Glutamatergic neuron (in vitro differentiated cells): ENCODE measurements at regions not wholly inside any gene's neighbourhood (a gene's known extent, or its start where the extent isn't known, plus 50 kb on each side); places are given as distances from the start of the nearest gene placed in this dataset.

ENCODE experiments used
- DNase-seq: peaks from one replicate; pipeline ENCODE4 v3.0.0; 2022
- H3K27ac Mint-ChIP-seq: one replicate; pipeline ENCODE4 v1.8.0; 2020; ENCODE audit warnings: mild to moderate bottlenecking, mixed read lengths, inconsistent platforms; ENCODE audit not compliant: unreplicated experiment
- H3K27me3 Mint-ChIP-seq: one replicate; pipeline ENCODE4 v1.8.0; 2020; ENCODE audit warnings: mild to moderate bottlenecking, moderate library complexity, mixed read lengths, inconsistent platforms; ENCODE audit not compliant: unreplicated experiment
- H3K36me3 Mint-ChIP-seq: one replicate; pipeline ENCODE4 v1.8.0; 2020; ENCODE audit warnings: mild to moderate bottlenecking, mixed read lengths, inconsistent platforms; ENCODE audit not compliant: unreplicated experiment
- H3K4me1 Mint-ChIP-seq: one replicate; pipeline ENCODE4 v1.8.0; 2020; ENCODE audit warnings: mild to moderate bottlenecking, low read depth, mixed read lengths, inconsistent platforms; ENCODE audit not compliant: unreplicated experiment
- H3K4me3 Mint-ChIP-seq: one replicate; pipeline ENCODE4 v1.8.0; 2020; ENCODE audit warnings: mild to moderate bottlenecking, mixed read lengths, inconsistent platforms; ENCODE audit not compliant: unreplicated experiment
- H3K9me3 Mint-ChIP-seq: one replicate; pipeline ENCODE4 v1.8.0; 2020; ENCODE audit warnings: mild to moderate bottlenecking, moderate library complexity, mixed read lengths, inconsistent platforms; ENCODE audit not compliant: unreplicated experiment
- TF ChIP-seq, protein P1 (sequence below): fragments of 200-600 bp; sonication (generic); IDR thresholded peaks from one replicate; pipeline ENCODE4 v1.5.0; 2021; ENCODE audit not compliant: partially characterized antibody, unreplicated experiment

DNA sequence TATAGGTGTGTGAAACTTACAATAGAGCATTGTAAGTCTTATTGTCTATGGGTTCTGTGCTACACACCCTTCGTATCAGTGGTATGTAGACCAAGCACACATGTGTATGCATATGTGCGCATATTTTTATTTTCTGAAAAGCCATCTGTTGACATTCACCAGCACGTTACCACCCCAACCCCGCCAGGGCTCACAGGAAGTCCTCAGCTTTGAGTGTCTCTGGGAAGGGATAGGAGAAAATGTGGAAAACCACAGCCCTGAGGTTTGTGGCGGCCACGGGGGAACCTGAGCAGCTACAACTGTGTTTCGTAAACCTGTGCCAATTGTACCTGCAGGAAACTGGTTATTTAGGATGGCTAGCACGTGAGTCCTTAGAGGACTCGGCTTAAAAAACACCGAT lies 123.3 kb upstream of the PHACTR3 start:
- Mint-ChIP-seq H3K4me1 (no peaks in the 10 kb centered on the region), H3K27ac (no peak overlapping the region), H3K27me3 (peaks cover 2% of the 10 kb centered on the region), H3K9me3 (peaks cover 3% of the 10 kb centered on the region), H3K36me3 (no peaks in the 10 kb centered on the region), H3K4me3 (no peak overlapping the region)
- TF ChIP-seq, protein P1, sequence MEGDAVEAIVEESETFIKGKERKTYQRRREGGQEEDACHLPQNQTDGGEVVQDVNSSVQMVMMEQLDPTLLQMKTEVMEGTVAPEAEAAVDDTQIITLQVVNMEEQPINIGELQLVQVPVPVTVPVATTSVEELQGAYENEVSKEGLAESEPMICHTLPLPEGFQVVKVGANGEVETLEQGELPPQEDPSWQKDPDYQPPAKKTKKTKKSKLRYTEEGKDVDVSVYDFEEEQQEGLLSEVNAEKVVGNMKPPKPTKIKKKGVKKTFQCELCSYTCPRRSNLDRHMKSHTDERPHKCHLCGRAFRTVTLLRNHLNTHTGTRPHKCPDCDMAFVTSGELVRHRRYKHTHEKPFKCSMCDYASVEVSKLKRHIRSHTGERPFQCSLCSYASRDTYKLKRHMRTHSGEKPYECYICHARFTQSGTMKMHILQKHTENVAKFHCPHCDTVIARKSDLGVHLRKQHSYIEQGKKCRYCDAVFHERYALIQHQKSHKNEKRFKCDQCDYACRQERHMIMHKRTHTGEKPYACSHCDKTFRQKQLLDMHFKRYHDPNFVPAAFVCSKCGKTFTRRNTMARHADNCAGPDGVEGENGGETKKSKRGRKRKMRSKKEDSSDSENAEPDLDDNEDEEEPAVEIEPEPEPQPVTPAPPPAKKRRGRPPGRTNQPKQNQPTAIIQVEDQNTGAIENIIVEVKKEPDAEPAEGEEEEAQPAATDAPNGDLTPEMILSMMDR: no peak
- no peak for DNase-seq

DNA sequence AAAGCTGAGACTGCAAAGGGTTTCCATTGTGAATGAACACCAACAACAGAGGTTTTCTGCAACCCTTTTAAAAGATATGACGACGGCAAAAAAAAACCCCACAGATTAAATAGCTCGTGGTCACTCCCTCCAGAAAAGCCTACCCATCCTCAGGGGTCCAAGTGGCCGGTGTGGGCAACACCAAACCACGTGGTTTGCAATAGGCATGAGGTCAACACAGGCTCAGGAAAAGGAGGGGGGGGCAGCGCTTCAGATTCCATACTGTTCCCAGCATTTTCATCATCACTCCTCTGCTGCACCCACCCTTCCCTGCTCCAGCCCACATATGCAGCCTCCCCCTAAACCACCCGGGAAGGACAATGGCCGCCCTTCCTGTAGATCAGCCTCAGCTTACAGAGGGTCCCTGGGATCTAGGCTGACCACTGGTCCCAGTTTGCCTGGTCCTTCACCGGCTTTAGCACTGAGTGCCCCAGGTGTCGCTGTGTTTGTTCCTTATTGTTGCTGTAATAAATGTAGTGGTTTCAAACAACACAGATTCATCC lies 122.8 kb upstream of the PHACTR3 start:
- Mint-ChIP-seq H3K4me3 (no peak overlapping the region), H3K9me3 (peaks cover 3% of the 10 kb centered on the region), H3K27ac (no peak overlapping the region), H3K27me3 (peaks cover 2% of the 10 kb centered on the region), H3K4me1 (no peaks in the 10 kb centered on the region), H3K36me3 (no peaks in the 10 kb centered on the region)
- DNase-seq: no peak
- TF ChIP-seq, protein P1: no peak

DNA sequence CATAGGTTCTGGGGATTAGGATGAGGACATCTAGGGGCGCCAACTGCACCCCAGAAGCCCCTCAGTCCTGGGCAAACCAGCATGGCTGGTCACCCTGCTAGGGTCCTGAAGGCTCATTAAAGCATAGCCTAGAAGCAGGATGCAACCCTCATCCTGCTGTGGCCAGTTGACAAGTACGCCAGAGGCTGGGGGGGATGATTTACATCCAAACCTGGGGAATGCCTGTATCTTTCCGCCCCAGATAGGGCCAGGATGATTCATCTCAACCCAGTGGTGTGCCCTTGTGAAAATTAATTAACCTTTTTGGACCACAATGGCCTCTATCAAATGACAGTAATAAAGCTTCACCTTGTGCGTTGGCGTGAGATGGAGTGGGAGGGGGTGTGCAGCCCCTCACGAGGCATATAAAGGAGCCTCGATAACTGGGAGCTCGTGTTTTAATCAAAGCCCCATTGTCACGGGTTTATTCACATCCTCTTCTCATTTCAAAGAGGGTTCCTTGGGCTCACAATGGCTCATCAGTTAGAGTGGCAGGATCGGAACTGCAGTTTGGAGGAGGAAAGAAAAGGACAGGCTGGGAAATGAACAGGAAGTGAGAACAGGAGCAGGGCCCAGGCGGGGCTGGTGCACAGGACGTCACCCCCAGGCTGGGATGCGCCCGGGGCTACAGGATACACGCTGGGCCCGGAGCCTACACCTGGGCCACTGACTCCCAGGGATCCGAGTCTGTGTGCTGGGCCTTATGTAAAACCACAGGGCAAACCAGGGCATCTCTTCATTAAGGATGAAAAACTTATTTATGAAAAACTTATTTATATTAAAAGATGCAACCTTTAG lies 121.8 kb upstream of the PHACTR3 start:
- Mint-ChIP-seq H3K4me3 (no peak overlapping the region), H3K27ac (no peak overlapping the region), H3K9me3 (no peaks in the 10 kb centered on the region), H3K36me3 (no peaks in the 10 kb centered on the region), H3K4me1 (no peaks in the 10 kb centered on the region), H3K27me3 (peaks cover 2% of the 10 kb centered on the region)
- DNase-seq: no peak
- TF ChIP-seq, protein P1: no peak

GRCh38 chr20:59483481-59483880 lies 120.9 kb upstream of the PHACTR3 start:
- peaks cover 2% of the 10 kb centered on the region for H3K27me3 Mint-ChIP-seq
- no peaks in the 10 kb centered on the region for H3K9me3 Mint-ChIP-seq
- H3K4me1 Mint-ChIP-seq: no peaks in the 10 kb centered on the region
- TF ChIP-seq, protein P1: no peak
- no peak overlapping the region for H3K27ac Mint-ChIP-seq
- no peak overlapping the region for H3K4me3 Mint-ChIP-seq
- DNase-seq: no peak
- H3K36me3 Mint-ChIP-seq: no peaks in the 10 kb centered on the region

GRCh38 chr20:59484228-59484627 lies 120.1 kb upstream of the PHACTR3 start:
- Mint-ChIP-seq H3K4me1 (no peaks in the 10 kb centered on the region), H3K27me3 (peaks cover 2% of the 10 kb centered on the region), H3K27ac (no peak overlapping the region)

More at GRCh38 chr20:59484228-59484627, 120.1 kb upstream of the PHACTR3 start:
- no peak for DNase-seq
- H3K9me3 Mint-ChIP-seq: no peaks in the 10 kb centered on the region
- H3K4me3 Mint-ChIP-seq: no peak overlapping the region
- TF ChIP-seq, protein P1: no peak
- H3K36me3 Mint-ChIP-seq: no peaks in the 10 kb centered on the region
